ENCODE measurements at regions not wholly inside any gene's neighbourhood (a gene's known extent, or its start where the extent isn't known, plus 50 kb on each side); places are given as distances from the start of the nearest gene placed in this dataset.

DNA sequence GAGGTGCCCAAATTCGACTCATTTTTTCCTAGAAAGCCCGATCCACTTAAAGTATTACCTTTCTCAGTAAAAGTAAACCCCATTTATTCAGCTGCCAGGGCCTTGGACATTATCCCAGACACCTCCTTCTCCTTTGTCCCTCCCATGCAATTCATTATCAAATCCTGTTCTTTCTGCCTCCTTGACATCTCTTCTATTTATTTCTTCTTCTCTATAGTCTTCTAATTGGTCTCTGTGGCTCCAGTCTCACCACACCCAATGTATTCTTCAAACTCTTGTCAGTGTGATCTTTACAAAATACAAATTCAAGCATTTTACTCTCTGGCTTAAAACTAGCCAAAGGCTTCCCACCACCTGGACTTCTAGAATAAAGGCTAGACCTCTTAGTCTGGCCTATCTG lies 120.3 kb downstream of the IL20RB start:
- no peaks in the 10 kb centered on the region for H3K4me1 ChIP-seq (ENCODE audit: insufficient read depth, low read length)
- peaks cover 4% of the 10 kb centered on the region in 2 experiments for H3K27me3 ChIP-seq (ENCODE audit: control insufficient read depth in 1 of 2, insufficient read depth in 2 of 2, low read length in 2 of 2)
- Mint-ChIP-seq H3K27ac (no peak overlapping the region), H3K9me3 (no peaks in the 10 kb centered on the region), H3K4me1 (ENCODE audit: low read depth) (no peaks in the 10 kb centered on the region), H3K4me3 (no peak overlapping the region), H3K36me3 (ENCODE audit: low read depth) (no peaks in the 10 kb centered on the region), H3K27me3 (peaks cover 47% of the 10 kb centered on the region)
- ChIA-PET CTCF (no interaction called here), POLR2A (no interaction called here)
- no peaks in the 10 kb centered on the region for H3K9me3 ChIP-seq (ENCODE audit: control insufficient read depth in 1 of 2, insufficient read depth in 1 of 2, low read length in 2 of 2)
- intact Hi-C loops (cut with DNase I, micrococcal nuclease): no loop called here
- TF ChIP-seq, protein P1, sequence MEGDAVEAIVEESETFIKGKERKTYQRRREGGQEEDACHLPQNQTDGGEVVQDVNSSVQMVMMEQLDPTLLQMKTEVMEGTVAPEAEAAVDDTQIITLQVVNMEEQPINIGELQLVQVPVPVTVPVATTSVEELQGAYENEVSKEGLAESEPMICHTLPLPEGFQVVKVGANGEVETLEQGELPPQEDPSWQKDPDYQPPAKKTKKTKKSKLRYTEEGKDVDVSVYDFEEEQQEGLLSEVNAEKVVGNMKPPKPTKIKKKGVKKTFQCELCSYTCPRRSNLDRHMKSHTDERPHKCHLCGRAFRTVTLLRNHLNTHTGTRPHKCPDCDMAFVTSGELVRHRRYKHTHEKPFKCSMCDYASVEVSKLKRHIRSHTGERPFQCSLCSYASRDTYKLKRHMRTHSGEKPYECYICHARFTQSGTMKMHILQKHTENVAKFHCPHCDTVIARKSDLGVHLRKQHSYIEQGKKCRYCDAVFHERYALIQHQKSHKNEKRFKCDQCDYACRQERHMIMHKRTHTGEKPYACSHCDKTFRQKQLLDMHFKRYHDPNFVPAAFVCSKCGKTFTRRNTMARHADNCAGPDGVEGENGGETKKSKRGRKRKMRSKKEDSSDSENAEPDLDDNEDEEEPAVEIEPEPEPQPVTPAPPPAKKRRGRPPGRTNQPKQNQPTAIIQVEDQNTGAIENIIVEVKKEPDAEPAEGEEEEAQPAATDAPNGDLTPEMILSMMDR (IDR thresholded peaks at IDR 0.05): no peak
- H3K36me3 ChIP-seq (ENCODE audit: insufficient read depth, low read length): no peaks in the 10 kb centered on the region
- H3K27ac ChIP-seq (ENCODE audit: low read depth in 1 of 2, low read length in 2 of 2): no peak overlapping the region
- ATAC-seq (ENCODE audit: poor library complexity) (no peak), DNase-seq (no peak)
- no peak overlapping the region for H3K4me3 ChIP-seq (ENCODE audit: low read length)

DNA sequence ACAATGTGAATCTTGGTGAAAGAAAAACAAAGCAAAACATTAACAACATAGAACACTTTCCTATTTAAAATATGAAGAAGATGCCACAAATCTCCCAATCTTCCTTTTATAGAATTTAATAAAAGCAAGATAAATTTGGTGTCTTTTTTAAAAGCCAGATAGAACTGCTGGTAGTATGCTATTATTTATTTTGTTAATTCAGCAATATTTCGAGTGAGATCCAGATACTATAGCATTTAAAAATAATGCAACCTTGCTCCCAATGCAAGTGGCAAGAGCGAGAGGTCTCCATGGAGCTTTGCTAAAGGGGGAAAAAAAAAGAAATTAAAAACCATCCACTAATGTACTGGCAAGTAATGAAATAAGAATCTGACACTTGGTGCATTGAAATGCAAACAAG lies 121.8 kb downstream of the IL20RB start:
- Mint-ChIP-seq H3K27me3 (peaks cover 41% of the 10 kb centered on the region), H3K36me3 (ENCODE audit: low read depth) (no peaks in the 10 kb centered on the region), H3K4me3 (no peak overlapping the region), H3K9me3 (no peaks in the 10 kb centered on the region), H3K27ac (no peak overlapping the region), H3K4me1 (ENCODE audit: low read depth) (no peaks in the 10 kb centered on the region)
- Histone ChIP-seq H3K9me3 (ENCODE audit: control insufficient read depth in 1 of 2, insufficient read depth in 1 of 2, low read length in 2 of 2) (no peaks in the 10 kb centered on the region), H3K4me3 (ENCODE audit: low read length) (no peak overlapping the region), H3K27ac (ENCODE audit: low read depth in 1 of 2, low read length in 2 of 2) (no peak overlapping the region), H3K4me1 (ENCODE audit: insufficient read depth, low read length) (no peaks in the 10 kb centered on the region), H3K27me3 (ENCODE audit: control insufficient read depth in 1 of 2, insufficient read depth in 2 of 2, low read length in 2 of 2) (peaks cover 5 to 7% of the 10 kb centered on the region in 2 experiments), H3K36me3 (ENCODE audit: insufficient read depth, low read length) (no peaks in the 10 kb centered on the region)
- no peak for ATAC-seq (ENCODE audit: poor library complexity)
- TF ChIP-seq, protein P1 (IDR thresholded peaks at IDR 0.05): no peak
- intact Hi-C loops (cut with DNase I, micrococcal nuclease): no loop called here
- no peak for DNase-seq
- ChIA-PET POLR2A (no interaction called here), CTCF (no interaction called here)

DNA sequence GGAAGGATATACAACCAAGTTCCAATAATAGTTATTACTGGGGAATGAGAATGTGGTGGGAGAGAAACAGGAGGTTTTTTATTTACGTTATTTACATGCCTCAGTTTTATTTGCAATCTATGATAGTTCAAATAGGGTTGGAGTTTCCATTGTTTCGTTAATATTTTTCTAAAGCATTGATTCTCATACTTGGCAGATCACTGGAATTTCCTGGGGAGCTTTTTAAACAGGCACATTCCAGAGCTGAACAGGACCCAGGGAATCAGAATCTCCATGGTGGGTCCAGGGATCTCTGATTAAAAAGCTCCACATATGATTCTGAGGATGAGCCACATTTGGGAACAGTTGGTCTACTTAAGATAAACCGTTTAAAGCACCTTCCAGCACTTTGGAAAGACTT lies 123.9 kb downstream of the IL20RB start:
- DNase-seq: no peak

More for the DNA sequence above, 123.9 kb downstream of the IL20RB start:
- H3K4me3 ChIP-seq (ENCODE audit: low read length): no peak overlapping the region
- TF ChIP-seq, protein P1 (IDR thresholded peaks at IDR 0.05): no peak
- H3K36me3 ChIP-seq (ENCODE audit: insufficient read depth, low read length): no peaks in the 10 kb centered on the region
- ChIA-PET CTCF (no interaction called here), POLR2A (no interaction called here)
- no peak overlapping the region for H3K27ac ChIP-seq (ENCODE audit: low read depth in 1 of 2, low read length in 2 of 2)
- H3K9me3 ChIP-seq (ENCODE audit: control insufficient read depth in 1 of 2, insufficient read depth in 1 of 2, low read length in 2 of 2): no peaks in the 10 kb centered on the region
- no peaks in the 10 kb centered on the region for H3K36me3 Mint-ChIP-seq (ENCODE audit: low read depth)
- H3K27ac Mint-ChIP-seq: no peak overlapping the region
- ATAC-seq (ENCODE audit: poor library complexity): no peak
- H3K27me3 ChIP-seq (ENCODE audit: control insufficient read depth in 1 of 2, insufficient read depth in 2 of 2, low read length in 2 of 2): peaks cover 5 to 7% of the 10 kb centered on the region in 2 experiments
- peaks cover 39% of the 10 kb centered on the region for H3K27me3 Mint-ChIP-seq
- H3K9me3 Mint-ChIP-seq: no peaks in the 10 kb centered on the region
- H3K4me3 Mint-ChIP-seq: no peak overlapping the region
- H3K4me1 ChIP-seq (ENCODE audit: insufficient read depth, low read length): no peaks in the 10 kb centered on the region
- no peaks in the 10 kb centered on the region for H3K4me1 Mint-ChIP-seq (ENCODE audit: low read depth)
- intact Hi-C loops (cut with DNase I, micrococcal nuclease): no loop called here

All from CD4-positive, alpha-beta T cell (primary cell).